ENCODE measurements at regions not wholly inside any gene's neighbourhood (a gene's known extent, or its start where the extent isn't known, plus 50 kb on each side); places are given as distances from the start of the nearest gene placed in this dataset.

DNA sequence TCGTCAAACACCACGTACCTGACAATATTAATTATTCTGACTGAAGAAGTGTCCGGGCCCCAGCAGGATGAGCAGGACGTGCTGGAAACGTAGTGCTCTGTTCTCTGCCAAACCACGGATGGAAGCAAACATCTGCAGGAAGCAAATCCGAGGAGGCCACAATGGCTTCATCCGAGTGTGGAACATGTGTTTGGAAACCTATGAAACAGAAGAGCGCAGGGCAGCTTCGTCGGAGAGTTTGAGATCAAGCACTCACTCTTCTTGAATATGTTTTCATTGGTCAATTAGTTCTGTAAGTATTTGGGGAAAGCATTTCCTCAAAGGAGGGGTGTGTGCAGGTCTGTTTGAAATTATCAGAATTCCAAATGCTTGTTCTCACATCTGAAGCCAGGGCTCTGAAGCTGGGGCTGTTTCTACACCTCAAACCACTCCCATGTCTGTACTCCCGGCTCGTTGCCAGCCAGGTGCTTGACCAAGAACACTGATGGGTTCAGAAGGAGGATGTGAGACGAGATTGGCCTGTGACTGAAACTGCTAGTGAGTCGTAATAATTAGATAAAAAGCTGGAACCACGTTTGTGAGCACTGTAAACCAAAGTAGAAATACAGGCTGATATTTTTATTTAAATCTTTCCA, 356.6 kb upstream of the SALL3 start:
- Histone ChIP-seq H3K9me3 (ENCODE audit: control insufficient read depth in 2 of 2, insufficient read depth in 1 of 2, low read length in 1 of 2) (peaks cover 0 to 11% of the 10 kb centered on the region in 2 donors), H3K4me1 (ENCODE audit: control insufficient read depth in 2 of 2, insufficient read depth in 2 of 2, low read length in 2 of 2) (no peaks in the 10 kb centered on the region), H3K27ac (ENCODE audit: low read depth in 1 of 2, low read length in 1 of 2) (no peak overlapping the region), H3K27me3 (ENCODE audit: control insufficient read depth in 2 of 2, insufficient read depth in 1 of 2, low read length in 1 of 2) (peaks cover 0 to 7% of the 10 kb centered on the region in 2 donors), H3K36me3 (ENCODE audit: control insufficient read depth in 2 of 2, insufficient read depth in 2 of 2, low read length in 1 of 2) (no peaks in the 10 kb centered on the region), H3K4me3 (ENCODE audit: low read length in 2 of 2) (no peak overlapping the region)
- no peak for DNase-seq (ENCODE audit: low read depth in 6 of 9, low spot score in 9 of 9)
- 85% methylated on average over 16 of the region's 16 CpGs for WGBS

DNA sequence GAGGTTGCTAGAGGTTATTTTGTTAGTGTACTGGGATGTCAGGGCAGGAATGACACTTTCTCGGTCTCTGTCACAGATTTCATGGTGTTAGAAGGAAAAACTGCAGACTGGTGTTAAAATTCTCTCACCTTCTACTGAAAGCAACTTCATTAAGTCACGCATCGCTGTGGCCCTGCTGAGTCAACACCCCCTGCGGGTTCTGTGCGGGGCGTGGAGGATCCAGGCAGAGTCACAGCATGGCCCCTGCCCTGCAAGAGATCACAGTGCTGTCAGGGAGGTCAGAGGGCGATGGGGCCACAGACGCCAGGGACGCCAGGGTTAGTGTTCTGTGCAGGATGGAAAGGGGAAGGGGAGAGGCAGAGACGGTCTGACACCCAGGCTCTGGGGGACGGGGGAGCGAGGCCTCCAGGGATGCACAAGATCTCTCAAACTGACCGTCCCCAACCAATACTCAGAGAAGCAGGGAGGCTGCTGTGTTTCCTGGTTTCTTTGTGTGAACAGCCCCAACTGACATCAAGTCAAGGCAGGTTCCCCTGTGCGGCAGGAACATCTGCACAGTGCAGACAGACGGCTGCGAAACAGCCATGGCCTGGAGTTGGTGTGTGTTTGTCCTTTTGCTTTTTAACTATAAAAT, 354.9 kb upstream of the SALL3 start:
- H3K27me3 ChIP-seq (ENCODE audit: control insufficient read depth in 2 of 2, insufficient read depth in 1 of 2, low read length in 1 of 2) = peaks cover 0 to 7% of the 10 kb centered on the region in 2 donors
- H3K27ac ChIP-seq (ENCODE audit: low read depth in 1 of 2, low read length in 1 of 2) = no peak overlapping the region
- H3K36me3 ChIP-seq (ENCODE audit: control insufficient read depth in 2 of 2, insufficient read depth in 2 of 2, low read length in 1 of 2) = no peaks in the 10 kb centered on the region
- DNase-seq (ENCODE audit: low read depth in 6 of 9, low spot score in 9 of 9) = no peak
- H3K4me1 ChIP-seq (ENCODE audit: control insufficient read depth in 2 of 2, insufficient read depth in 2 of 2, low read length in 2 of 2) = no peaks in the 10 kb centered on the region
- 43% methylated on average over 16 of the region's 16 CpGs for WGBS
- H3K9me3 ChIP-seq (ENCODE audit: control insufficient read depth in 2 of 2, insufficient read depth in 1 of 2, low read length in 1 of 2) = no peaks in the 10 kb centered on the region
- H3K4me3 ChIP-seq (ENCODE audit: low read length in 2 of 2) = no peak overlapping the region

DNA sequence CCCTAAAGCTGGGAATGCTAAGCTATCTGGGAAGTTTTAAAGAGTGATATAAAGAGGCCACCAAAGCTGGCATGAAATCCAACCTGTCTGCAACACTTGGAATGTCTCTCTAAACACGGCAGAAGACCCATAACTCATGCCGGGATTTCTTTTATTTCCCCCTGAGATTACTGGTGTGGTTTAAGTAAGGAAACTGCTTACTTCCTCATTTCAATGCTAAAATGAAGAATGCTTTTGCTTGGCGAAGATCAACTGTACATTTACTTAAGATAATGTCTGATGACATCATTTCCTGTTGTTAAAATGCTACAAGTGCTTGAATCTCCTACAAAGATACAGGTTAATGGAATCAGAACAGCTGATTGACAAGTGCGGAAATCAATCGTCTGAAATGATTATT, 353.8 kb upstream of the SALL3 start:
- H3K36me3 ChIP-seq (ENCODE audit: control insufficient read depth in 2 of 2, insufficient read depth in 2 of 2, low read length in 1 of 2) = no peaks in the 10 kb centered on the region
- no peak for DNase-seq (ENCODE audit: low read depth in 6 of 9, low spot score in 9 of 9)
- H3K4me1 ChIP-seq (ENCODE audit: control insufficient read depth in 2 of 2, insufficient read depth in 2 of 2, low read length in 2 of 2) = no peaks in the 10 kb centered on the region
- no peak overlapping the region for H3K4me3 ChIP-seq (ENCODE audit: low read length in 2 of 2)
- peaks cover 0 to 7% of the 10 kb centered on the region in 2 donors for H3K27me3 ChIP-seq (ENCODE audit: control insufficient read depth in 2 of 2, insufficient read depth in 1 of 2, low read length in 1 of 2)
- H3K9me3 ChIP-seq (ENCODE audit: control insufficient read depth in 2 of 2, insufficient read depth in 1 of 2, low read length in 1 of 2) = no peaks in the 10 kb centered on the region
- H3K27ac ChIP-seq (ENCODE audit: low read depth in 1 of 2, low read length in 1 of 2) = no peak overlapping the region
- 26% methylated on average over 5 of the region's 5 CpGs for WGBS

DNA sequence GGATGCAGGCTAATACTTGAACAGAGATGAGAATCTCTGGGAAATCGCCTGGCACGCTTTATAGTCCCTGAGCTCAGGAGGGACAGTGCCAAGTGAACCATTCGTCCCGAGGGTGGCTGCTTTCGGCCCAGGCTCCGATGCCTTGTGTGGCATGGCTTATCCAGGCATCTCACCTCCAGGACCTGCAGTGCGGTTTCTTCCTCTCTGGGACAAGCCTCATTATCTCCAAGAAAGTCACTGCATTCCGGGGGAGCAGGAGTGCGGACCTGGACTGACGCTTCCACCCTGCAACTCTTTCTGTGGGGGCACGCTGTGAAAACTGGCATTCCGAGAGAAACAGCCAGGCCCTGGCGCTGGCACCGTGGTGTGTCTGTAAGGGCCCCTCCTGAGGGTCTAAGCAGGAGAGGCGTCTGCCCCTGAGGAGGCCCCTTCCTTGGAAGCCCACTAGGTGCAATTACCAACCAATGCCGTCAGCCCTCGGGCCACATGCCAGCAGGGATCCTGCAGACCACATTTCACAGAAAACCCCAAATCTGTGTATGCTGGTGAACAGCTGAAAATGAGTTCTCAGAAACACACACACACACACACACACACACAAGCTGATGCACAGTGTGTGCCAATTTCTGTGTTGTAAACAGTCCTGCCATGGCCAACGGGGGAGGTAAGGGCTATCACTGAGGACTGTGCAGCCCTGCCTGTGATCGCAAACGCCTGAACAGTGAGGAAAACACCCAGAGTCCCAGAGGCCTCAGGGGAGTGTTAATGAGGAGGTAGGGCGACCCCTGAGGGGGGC, 351.9 kb upstream of the SALL3 start:
- DNase-seq (ENCODE audit: low read depth in 6 of 9, low spot score in 9 of 9) = no peak
- no peaks in the 10 kb centered on the region for H3K4me1 ChIP-seq (ENCODE audit: control insufficient read depth in 2 of 2, insufficient read depth in 2 of 2, low read length in 2 of 2)
- H3K36me3 ChIP-seq (ENCODE audit: control insufficient read depth in 2 of 2, insufficient read depth in 2 of 2, low read length in 1 of 2) = no peaks in the 10 kb centered on the region
- no peak overlapping the region for H3K4me3 ChIP-seq (ENCODE audit: low read length in 2 of 2)
- H3K27me3 ChIP-seq (ENCODE audit: control insufficient read depth in 2 of 2, insufficient read depth in 1 of 2, low read length in 1 of 2) = peaks cover 0 to 7% of the 10 kb centered on the region in 2 donors
- 91% methylated on average over 21 of the region's 21 CpGs for WGBS
- H3K9me3 ChIP-seq (ENCODE audit: control insufficient read depth in 2 of 2, insufficient read depth in 1 of 2, low read length in 1 of 2) = no peaks in the 10 kb centered on the region
- H3K27ac ChIP-seq (ENCODE audit: low read depth in 1 of 2, low read length in 1 of 2) = no peak overlapping the region

DNA sequence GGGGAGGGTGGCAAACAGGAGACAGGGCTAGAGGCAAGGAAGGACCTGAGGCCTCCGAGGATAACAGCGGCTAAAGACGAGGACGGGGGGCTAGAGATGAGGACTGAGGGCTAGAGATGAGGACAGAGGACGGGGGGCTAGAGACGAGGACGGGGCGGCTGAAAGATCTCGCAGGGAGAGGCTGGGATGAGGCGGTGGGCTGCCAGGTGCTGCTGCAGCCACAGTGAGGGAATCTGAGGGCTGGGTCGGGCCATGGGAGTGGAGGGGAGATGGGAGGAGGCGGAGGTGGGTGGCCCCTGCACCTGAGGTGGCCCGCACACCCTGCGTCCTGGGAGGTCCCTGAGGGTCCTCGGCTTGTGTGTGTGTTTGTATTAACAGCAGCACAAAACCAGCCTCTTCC, 350.2 kb upstream of the SALL3 start:
- H3K27ac ChIP-seq (ENCODE audit: low read depth in 1 of 2, low read length in 1 of 2) = no peak overlapping the region
- DNase-seq (ENCODE audit: low read depth in 6 of 9, low spot score in 9 of 9) = no peak
- no peaks in the 10 kb centered on the region for H3K4me1 ChIP-seq (ENCODE audit: control insufficient read depth in 2 of 2, insufficient read depth in 2 of 2, low read length in 2 of 2)
- H3K36me3 ChIP-seq (ENCODE audit: control insufficient read depth in 2 of 2, insufficient read depth in 2 of 2, low read length in 1 of 2) = no peaks in the 10 kb centered on the region
- WGBS = 91% methylated on average over 15 of the region's 15 CpGs
- H3K4me3 ChIP-seq (ENCODE audit: low read length in 2 of 2) = no peak overlapping the region
- peaks cover 0 to 7% of the 10 kb centered on the region in 2 donors for H3K27me3 ChIP-seq (ENCODE audit: control insufficient read depth in 2 of 2, insufficient read depth in 1 of 2, low read length in 1 of 2)
- peaks cover 0 to 5% of the 10 kb centered on the region in 2 donors for H3K9me3 ChIP-seq (ENCODE audit: control insufficient read depth in 2 of 2, insufficient read depth in 1 of 2, low read length in 1 of 2)

DNA sequence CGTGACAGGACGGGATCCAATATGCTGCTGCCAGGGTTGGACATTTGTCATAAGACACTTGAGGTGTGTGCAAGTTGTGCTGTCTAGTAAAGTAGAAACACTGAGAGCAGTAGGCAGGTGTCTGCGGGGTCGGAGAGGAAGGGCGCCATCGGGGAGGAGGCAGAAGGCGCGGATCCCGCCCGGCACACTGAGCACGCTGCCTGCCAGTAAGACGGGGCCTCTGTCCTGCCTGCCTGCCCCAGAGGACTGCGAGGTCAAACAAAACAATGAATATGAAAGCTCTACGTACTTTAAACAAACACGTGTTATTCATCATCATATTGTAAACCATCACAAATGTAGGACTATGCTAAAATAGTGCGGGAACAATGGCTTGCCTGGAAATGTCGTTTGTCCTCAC, 349.3 kb upstream of the SALL3 start:
- 89% methylated on average over 17 of the region's 17 CpGs for WGBS
- no peak overlapping the region for H3K4me3 ChIP-seq (ENCODE audit: low read length in 2 of 2)
- H3K36me3 ChIP-seq (ENCODE audit: control insufficient read depth in 2 of 2, insufficient read depth in 2 of 2, low read length in 1 of 2) = no peaks in the 10 kb centered on the region
- H3K27ac ChIP-seq (ENCODE audit: low read depth in 1 of 2, low read length in 1 of 2) = no peak overlapping the region
- H3K27me3 ChIP-seq (ENCODE audit: control insufficient read depth in 2 of 2, insufficient read depth in 1 of 2, low read length in 1 of 2) = peaks cover 0 to 2% of the 10 kb centered on the region in 2 donors
- DNase-seq (ENCODE audit: low read depth in 6 of 9, low spot score in 9 of 9) = no peak
- no peaks in the 10 kb centered on the region for H3K4me1 ChIP-seq (ENCODE audit: control insufficient read depth in 2 of 2, insufficient read depth in 2 of 2, low read length in 2 of 2)
- peaks cover 0 to 8% of the 10 kb centered on the region in 2 donors for H3K9me3 ChIP-seq (ENCODE audit: control insufficient read depth in 2 of 2, insufficient read depth in 1 of 2, low read length in 1 of 2)

DNA sequence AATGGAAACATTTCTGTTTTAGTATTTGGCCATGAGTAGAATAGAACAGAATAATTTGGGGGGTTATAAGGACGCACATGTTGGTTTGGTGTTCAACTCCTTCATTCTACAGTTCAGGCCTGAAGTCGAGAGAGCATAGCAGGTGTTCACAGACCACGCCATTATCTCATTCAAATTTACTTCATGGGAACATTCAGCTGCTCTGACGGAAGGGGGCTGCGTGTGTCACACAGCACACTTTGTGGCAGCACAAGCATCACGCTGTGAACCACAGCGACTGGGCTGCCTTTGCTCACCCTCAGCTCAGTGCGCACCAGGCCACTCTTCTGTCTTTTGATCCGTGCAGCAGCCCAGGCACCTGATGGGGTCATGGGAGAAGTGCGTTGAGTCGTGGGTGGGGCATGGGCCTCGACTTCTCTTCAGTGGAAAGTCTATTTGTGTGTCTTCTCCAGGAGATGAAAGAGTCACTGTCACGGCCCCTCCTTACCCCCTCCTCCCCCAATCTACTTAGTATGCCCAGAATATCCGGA, 348.6 kb upstream of the SALL3 start:
- Histone ChIP-seq H3K27me3 (ENCODE audit: control insufficient read depth in 2 of 2, insufficient read depth in 1 of 2, low read length in 1 of 2) (no peaks in the 10 kb centered on the region), H3K27ac (ENCODE audit: low read depth in 1 of 2, low read length in 1 of 2) (no peak overlapping the region), H3K36me3 (ENCODE audit: control insufficient read depth in 2 of 2, insufficient read depth in 2 of 2, low read length in 1 of 2) (no peaks in the 10 kb centered on the region), H3K4me1 (ENCODE audit: control insufficient read depth in 2 of 2, insufficient read depth in 2 of 2, low read length in 2 of 2) (no peaks in the 10 kb centered on the region), H3K9me3 (ENCODE audit: control insufficient read depth in 2 of 2, insufficient read depth in 1 of 2, low read length in 1 of 2) (peaks cover 0 to 13% of the 10 kb centered on the region in 2 donors), H3K4me3 (ENCODE audit: low read length in 2 of 2) (no peak overlapping the region)
- WGBS = 89% methylated on average over 14 of the region's 14 CpGs
- no peak for DNase-seq (ENCODE audit: low read depth in 6 of 9, low spot score in 9 of 9)

DNA sequence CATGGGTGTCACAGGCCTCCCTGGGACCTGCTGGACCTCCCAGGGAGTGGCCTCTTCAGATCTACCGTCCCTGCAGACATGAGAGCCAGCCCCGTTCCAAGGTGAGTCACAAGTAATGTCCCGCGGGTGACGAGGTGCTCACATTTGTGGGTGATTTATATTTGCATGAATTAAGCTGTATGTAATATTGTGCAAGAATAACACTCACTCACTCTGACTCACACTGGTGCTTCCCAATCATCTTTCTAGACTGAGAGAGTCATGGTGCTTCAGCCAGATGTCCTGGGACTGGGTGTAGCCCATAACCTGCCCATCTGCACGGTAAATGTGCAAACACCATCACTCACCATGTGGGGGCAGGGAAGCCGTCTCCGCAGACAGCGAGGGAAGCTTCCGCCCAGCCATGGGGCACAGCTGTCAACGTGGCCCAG, 347.5 kb upstream of the SALL3 start:
- Histone ChIP-seq H3K9me3 (ENCODE audit: control insufficient read depth in 2 of 2, insufficient read depth in 1 of 2, low read length in 1 of 2) (peaks cover 1 to 19% of the 10 kb centered on the region in 2 donors), H3K27ac (ENCODE audit: low read depth in 1 of 2, low read length in 1 of 2) (no peak overlapping the region), H3K4me1 (ENCODE audit: control insufficient read depth in 2 of 2, insufficient read depth in 2 of 2, low read length in 2 of 2) (no peaks in the 10 kb centered on the region), H3K27me3 (ENCODE audit: control insufficient read depth in 2 of 2, insufficient read depth in 1 of 2, low read length in 1 of 2) (no peaks in the 10 kb centered on the region), H3K36me3 (ENCODE audit: control insufficient read depth in 2 of 2, insufficient read depth in 2 of 2, low read length in 1 of 2) (no peaks in the 10 kb centered on the region), H3K4me3 (ENCODE audit: low read length in 2 of 2) (no peak overlapping the region)
- WGBS = 84% methylated on average over 11 of the region's 11 CpGs
- DNase-seq (ENCODE audit: low read depth in 6 of 9, low spot score in 9 of 9) = no peak

Data from thymus (tissue), 11 donors.